ENCODE measurements at regions not wholly inside any gene's neighbourhood (a gene's known extent, or its start where the extent isn't known, plus 50 kb on each side); places are given as distances from the start of the nearest gene placed in this dataset.
"Not testable (repeated sequence)": the region's sequence is repeated elsewhere in the genome, so short reads cannot be mapped to it uniquely, and the experiment has no call there.

- DNase-seq: no peak
These were observed 2245.0 kb upstream of the RAG2 start for GRCh38 chr11:38842991-38843390.

- DNase-seq: no peak
These were observed 2241.0 kb upstream of the RAG2 start for GRCh38 chr11:38839071-38839470.

GRCh38 chr11:38835966-38836365, 2237.9 kb upstream of the RAG2 start:
- no peak for DNase-seq

GRCh38 chr11:38824573-38824972, 2226.5 kb upstream of the RAG2 start:
- DNase-seq: no peak

- not testable (repeated sequence) for DNase-seq
These were observed 2223.8 kb upstream of the RAG2 start for GRCh38 chr11:38821786-38822185.

GRCh38 chr11:38819981-38820380, 2221.9 kb upstream of the RAG2 start:
- no peak for DNase-seq

- DNase-seq: no peak
These were observed 2220.7 kb upstream of the RAG2 start for GRCh38 chr11:38818720-38819119.

GRCh38 chr11:38814670-38815069, 2216.6 kb upstream of the RAG2 start:
- no peak for DNase-seq

- no peak for DNase-seq
These were observed 2211.5 kb upstream of the RAG2 start for GRCh38 chr11:38809521-38809920.

- no peak for DNase-seq
These were observed 2198.2 kb upstream of the RAG2 start for GRCh38 chr11:38796281-38796680.

- no peak for DNase-seq
These were observed 2197.0 kb upstream of the RAG2 start for GRCh38 chr11:38795027-38795426.

- no peak for DNase-seq
These were observed 2193.4 kb upstream of the RAG2 start for GRCh38 chr11:38791346-38791961.

- DNase-seq: no peak
These were observed 2190.5 kb upstream of the RAG2 start for GRCh38 chr11:38788561-38788960.

- no peak for DNase-seq
These were observed 2186.1 kb upstream of the RAG2 start for GRCh38 chr11:38784164-38784563.

- DNase-seq: no peak
These were observed 2168.8 kb upstream of the RAG2 start for GRCh38 chr11:38766796-38767195.

- DNase-seq: no peak
These were observed 2161.4 kb upstream of the RAG2 start for GRCh38 chr11:38759394-38759793.

GRCh38 chr11:38756537-38756936, 2158.5 kb upstream of the RAG2 start:
- DNase-seq: no peak

- no peak for DNase-seq
These were observed 2153.4 kb upstream of the RAG2 start for GRCh38 chr11:38751421-38751820.

- not testable (repeated sequence) for DNase-seq
These were observed 2148.5 kb upstream of the RAG2 start for GRCh38 chr11:38746516-38746915.

- no peak for DNase-seq
These were observed 2125.3 kb upstream of the RAG2 start for GRCh38 chr11:38723361-38723760.

GRCh38 chr11:38721586-38722315, 2123.7 kb upstream of the RAG2 start:
- no peak for DNase-seq

GRCh38 chr11:38718659-38719058, 2120.6 kb upstream of the RAG2 start:
- DNase-seq: no peak

- DNase-seq: no peak
These were observed 2120.0 kb upstream of the RAG2 start for GRCh38 chr11:38718049-38718448.

- DNase-seq: no peak
These were observed 2113.1 kb upstream of the RAG2 start for GRCh38 chr11:38711110-38711509.

- DNase-seq: no peak
These were observed 2112.2 kb upstream of the RAG2 start for GRCh38 chr11:38710262-38710661.
